ENCODE measurements at regions not wholly inside any gene's neighbourhood (a gene's known extent, or its start where the extent isn't known, plus 50 kb on each side); places are given as distances from the start of the nearest gene placed in this dataset.

DNA sequence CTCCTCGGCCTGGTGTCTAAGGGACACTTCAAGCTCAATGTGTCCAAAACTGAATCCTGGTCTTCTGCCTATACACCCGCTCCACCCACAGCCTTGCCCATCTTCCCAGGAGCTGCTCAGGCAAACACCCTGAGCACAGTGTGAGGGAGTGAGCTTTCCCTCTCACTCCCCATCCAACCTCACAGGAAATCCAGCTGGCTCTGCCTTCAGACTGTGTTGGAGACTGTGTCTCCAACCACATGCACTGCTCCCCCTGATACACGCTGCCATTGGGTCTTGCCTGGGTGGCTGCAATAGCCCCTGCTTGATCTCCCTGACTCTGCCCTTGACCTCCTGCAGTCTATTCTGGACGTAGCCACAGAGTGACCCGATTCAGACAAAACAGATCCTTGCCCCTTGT is 319.5 kb upstream of the MSX2 start:
- TF ChIP-seq EP300 (IDR thresholded peaks at IDR 0.05; ENCODE audit: borderline replicate concordance in 1 of 2, control insufficient read depth in 1 of 2, low read depth in 2 of 2, low read length in 2 of 2) (no peak), NRF1 (conservative IDR thresholded peaks at IDR 0.05; ENCODE audit: low read depth, low read length) (no peak), POLR2A (IDR thresholded peaks at IDR 0.05; ENCODE audit: low read depth, low read length) (no peak), RFX5 (IDR thresholded peaks at IDR 0.05; ENCODE audit: low read depth, low read length) (no peak), SRF (IDR thresholded peaks at IDR 0.05; ENCODE audit: low read depth in 2 of 2, low read length in 2 of 2) (no peak), RAD21 (IDR thresholded peaks at IDR 0.05; ENCODE audit: insufficient read depth, low read depth, low read length) (no peak), TARDBP (IDR thresholded peaks at IDR 0.05; ENCODE audit: borderline replicate concordance) (no peak), SMAD5 (IDR thresholded peaks at IDR 0.05; ENCODE audit: low read depth) (no peak), CHD4 (IDR thresholded peaks at IDR 0.05) (no peak), EGR1 (IDR thresholded peaks at IDR 0.05; ENCODE audit: borderline replicate concordance in 1 of 2, low read depth in 2 of 2, low read length in 2 of 2) (no peak), GABPA (IDR thresholded peaks at IDR 0.05; ENCODE audit: low read depth) (no peak)
- TF ChIP-seq, protein P1, sequence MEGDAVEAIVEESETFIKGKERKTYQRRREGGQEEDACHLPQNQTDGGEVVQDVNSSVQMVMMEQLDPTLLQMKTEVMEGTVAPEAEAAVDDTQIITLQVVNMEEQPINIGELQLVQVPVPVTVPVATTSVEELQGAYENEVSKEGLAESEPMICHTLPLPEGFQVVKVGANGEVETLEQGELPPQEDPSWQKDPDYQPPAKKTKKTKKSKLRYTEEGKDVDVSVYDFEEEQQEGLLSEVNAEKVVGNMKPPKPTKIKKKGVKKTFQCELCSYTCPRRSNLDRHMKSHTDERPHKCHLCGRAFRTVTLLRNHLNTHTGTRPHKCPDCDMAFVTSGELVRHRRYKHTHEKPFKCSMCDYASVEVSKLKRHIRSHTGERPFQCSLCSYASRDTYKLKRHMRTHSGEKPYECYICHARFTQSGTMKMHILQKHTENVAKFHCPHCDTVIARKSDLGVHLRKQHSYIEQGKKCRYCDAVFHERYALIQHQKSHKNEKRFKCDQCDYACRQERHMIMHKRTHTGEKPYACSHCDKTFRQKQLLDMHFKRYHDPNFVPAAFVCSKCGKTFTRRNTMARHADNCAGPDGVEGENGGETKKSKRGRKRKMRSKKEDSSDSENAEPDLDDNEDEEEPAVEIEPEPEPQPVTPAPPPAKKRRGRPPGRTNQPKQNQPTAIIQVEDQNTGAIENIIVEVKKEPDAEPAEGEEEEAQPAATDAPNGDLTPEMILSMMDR (IDR thresholded peaks at IDR 0.05 in 2 of 3, conservative IDR thresholded peaks at IDR 0.05 in 1 of 3; ENCODE audit: control insufficient read depth in 2 of 3, extremely low read depth in 1 of 3, insufficient read depth in 1 of 3, low read depth in 3 of 3, low read length in 3 of 3), result no peak
- TF ChIP-seq, protein P2, sequence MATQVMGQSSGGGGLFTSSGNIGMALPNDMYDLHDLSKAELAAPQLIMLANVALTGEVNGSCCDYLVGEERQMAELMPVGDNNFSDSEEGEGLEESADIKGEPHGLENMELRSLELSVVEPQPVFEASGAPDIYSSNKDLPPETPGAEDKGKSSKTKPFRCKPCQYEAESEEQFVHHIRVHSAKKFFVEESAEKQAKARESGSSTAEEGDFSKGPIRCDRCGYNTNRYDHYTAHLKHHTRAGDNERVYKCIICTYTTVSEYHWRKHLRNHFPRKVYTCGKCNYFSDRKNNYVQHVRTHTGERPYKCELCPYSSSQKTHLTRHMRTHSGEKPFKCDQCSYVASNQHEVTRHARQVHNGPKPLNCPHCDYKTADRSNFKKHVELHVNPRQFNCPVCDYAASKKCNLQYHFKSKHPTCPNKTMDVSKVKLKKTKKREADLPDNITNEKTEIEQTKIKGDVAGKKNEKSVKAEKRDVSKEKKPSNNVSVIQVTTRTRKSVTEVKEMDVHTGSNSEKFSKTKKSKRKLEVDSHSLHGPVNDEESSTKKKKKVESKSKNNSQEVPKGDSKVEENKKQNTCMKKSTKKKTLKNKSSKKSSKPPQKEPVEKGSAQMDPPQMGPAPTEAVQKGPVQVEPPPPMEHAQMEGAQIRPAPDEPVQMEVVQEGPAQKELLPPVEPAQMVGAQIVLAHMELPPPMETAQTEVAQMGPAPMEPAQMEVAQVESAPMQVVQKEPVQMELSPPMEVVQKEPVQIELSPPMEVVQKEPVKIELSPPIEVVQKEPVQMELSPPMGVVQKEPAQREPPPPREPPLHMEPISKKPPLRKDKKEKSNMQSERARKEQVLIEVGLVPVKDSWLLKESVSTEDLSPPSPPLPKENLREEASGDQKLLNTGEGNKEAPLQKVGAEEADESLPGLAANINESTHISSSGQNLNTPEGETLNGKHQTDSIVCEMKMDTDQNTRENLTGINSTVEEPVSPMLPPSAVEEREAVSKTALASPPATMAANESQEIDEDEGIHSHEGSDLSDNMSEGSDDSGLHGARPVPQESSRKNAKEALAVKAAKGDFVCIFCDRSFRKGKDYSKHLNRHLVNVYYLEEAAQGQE (IDR thresholded peaks at IDR 0.05; ENCODE audit: low read depth, low read length), result no peak
- TF ChIP-seq, protein P3, sequence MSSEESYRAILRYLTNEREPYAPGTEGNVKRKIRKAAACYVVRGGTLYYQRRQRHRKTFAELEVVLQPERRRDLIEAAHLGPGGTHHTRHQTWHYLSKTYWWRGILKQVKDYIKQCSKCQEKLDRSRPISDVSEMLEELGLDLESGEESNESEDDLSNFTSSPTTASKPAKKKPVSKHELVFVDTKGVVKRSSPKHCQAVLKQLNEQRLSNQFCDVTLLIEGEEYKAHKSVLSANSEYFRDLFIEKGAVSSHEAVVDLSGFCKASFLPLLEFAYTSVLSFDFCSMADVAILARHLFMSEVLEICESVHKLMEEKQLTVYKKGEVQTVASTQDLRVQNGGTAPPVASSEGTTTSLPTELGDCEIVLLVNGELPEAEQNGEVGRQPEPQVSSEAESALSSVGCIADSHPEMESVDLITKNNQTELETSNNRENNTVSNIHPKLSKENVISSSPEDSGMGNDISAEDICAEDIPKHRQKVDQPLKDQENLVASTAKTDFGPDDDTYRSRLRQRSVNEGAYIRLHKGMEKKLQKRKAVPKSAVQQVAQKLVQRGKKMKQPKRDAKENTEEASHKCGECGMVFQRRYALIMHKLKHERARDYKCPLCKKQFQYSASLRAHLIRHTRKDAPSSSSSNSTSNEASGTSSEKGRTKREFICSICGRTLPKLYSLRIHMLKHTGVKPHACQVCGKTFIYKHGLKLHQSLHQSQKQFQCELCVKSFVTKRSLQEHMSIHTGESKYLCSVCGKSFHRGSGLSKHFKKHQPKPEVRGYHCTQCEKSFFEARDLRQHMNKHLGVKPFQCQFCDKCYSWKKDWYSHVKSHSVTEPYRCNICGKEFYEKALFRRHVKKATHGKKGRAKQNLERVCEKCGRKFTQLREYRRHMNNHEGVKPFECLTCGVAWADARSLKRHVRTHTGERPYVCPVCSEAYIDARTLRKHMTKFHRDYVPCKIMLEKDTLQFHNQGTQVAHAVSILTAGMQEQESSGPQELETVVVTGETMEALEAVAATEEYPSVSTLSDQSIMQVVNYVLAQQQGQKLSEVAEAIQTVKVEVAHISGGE (CRISPR knock-in tag; IDR thresholded peaks at IDR 0.05), result no peak

All from GM12878 (cell line).